Neural cell (in vitro differentiated cells): ENCODE measurements at regions not wholly inside any gene's neighbourhood (a gene's known extent, or its start where the extent isn't known, plus 50 kb on each side); places are given as distances from the start of the nearest gene placed in this dataset.

Experiments
- H2AFZ ChIP-seq: fragments of 200-600, 300-800 bp; sonication (generic), shearing (Covaris generic); 2 replicates; pipeline ENCODE4 v1.6.0; 2014; ENCODE audit warnings: low read depth, mild to moderate bottlenecking, antibody characterized with exemption, low read length, moderate library complexity
- H3F3A ChIP-seq: fragments of 200-600 bp; shearing (Covaris generic); 2 replicates; pipeline ENCODE4 v1.6.1; 2016; ENCODE audit warnings: mild to moderate bottlenecking, moderate library complexity, mixed read lengths, antibody characterized with exemption, low read length; ENCODE audit not compliant: insufficient read depth, poor library complexity, severe bottlenecking
- H3K27ac ChIP-seq: fragments of 200-600, 300-800 bp; sonication (generic), shearing (Covaris generic); 2 replicates; pipeline ENCODE4 v1.5.1; 2014; ENCODE audit warnings: mild to moderate bottlenecking, low read length, moderate library complexity
- H3K27me3 ChIP-seq: fragments of 300-800, 200-600 bp; sonication (generic), shearing (Covaris generic); 2 replicates; pipeline ENCODE4 v1.6.0; 2014; ENCODE audit warnings: mild to moderate bottlenecking, low read depth, low read length, moderate library complexity; ENCODE audit not compliant: insufficient read depth
- H3K36me3 ChIP-seq: fragments of 300-800, 200-600 bp; sonication (generic), shearing (Covaris generic); 2 replicates; pipeline ENCODE4 v1.5.1; 2014; ENCODE audit warnings: mild to moderate bottlenecking, antibody characterized with exemption, low read length, moderate library complexity; ENCODE audit not compliant: insufficient read depth
- H3K4me2 ChIP-seq: fragments of 300-800, 200-600 bp; sonication (generic), shearing (Covaris generic); 2 replicates; pipeline ENCODE4 v1.6.0; 2014; ENCODE audit warnings: mild to moderate bottlenecking, low read length
- H3K4me3 ChIP-seq: fragments of 300-800, 200-600 bp; sonication (generic), shearing (Covaris generic); 2 replicates; pipeline ENCODE4 v1.5.1; 2014; ENCODE audit warnings: mild to moderate bottlenecking, low read length, moderate library complexity
- H3K79me2 ChIP-seq: fragments of 200-600 bp; shearing (Covaris generic); replicated peaks from 2 replicates; pipeline ENCODE4 v1.6.0; 2014; ENCODE audit warnings: mild to moderate bottlenecking, low read length, moderate library complexity; ENCODE audit not compliant: insufficient read depth
- H3K9ac ChIP-seq: fragments of 300-800, 200-600 bp; sonication (generic), shearing (Covaris generic); 2 replicates; pipeline ENCODE4 v1.6.1; 2016; ENCODE audit warnings: mild to moderate bottlenecking, low read length, mixed read lengths
- H3K9me2 ChIP-seq: fragments of 200-600 bp; shearing (Covaris generic); 2 replicates; pipeline ENCODE4 v1.6.1; 2016; ENCODE audit warnings: mild to moderate bottlenecking, low read length, mixed read lengths; ENCODE audit not compliant: insufficient read depth
- H3K9me3 ChIP-seq: fragments of 200-600, 300-800 bp; sonication (generic), shearing (Covaris generic); 2 replicates; pipeline ENCODE4 v1.6.1; 2016; ENCODE audit warnings: mild to moderate bottlenecking, mixed run types, low read length, moderate library complexity, mixed read lengths
- H4K20me1 ChIP-seq: fragments of 200-600 bp; shearing (Covaris generic); 2 replicates; pipeline ENCODE4 v1.6.1; 2016; ENCODE audit warnings: mild to moderate bottlenecking, mixed run types; ENCODE audit not compliant: insufficient read depth
- CTCF ChIP-seq: fragments of 450-650 bp; IDR thresholded peaks from 2 replicates; pipeline ENCODE4 v1.5.1; 2014; ENCODE audit warnings: antibody characterized with exemption, mild to moderate bottlenecking, moderate library complexity; ENCODE audit not compliant: poor library complexity, severe bottlenecking
- EP300 ChIP-seq: fragments of 450-650 bp; conservative IDR thresholded peaks from 2 replicates; pipeline ENCODE4 v1.6.1; 2014; ENCODE audit warnings: antibody characterized with exemption, mild to moderate bottlenecking, moderate library complexity; ENCODE audit not compliant: poor library complexity, severe bottlenecking
- EZH2 ChIP-seq: fragments of 200-600, 300-800 bp; shearing (Covaris generic), sonication (generic); IDR thresholded peaks from 2 replicates; pipeline ENCODE4 v1.6.1; 2014; ENCODE audit warnings: antibody characterized with exemption, low read length, borderline replicate concordance, mild to moderate bottlenecking; ENCODE audit not compliant: insufficient read depth, poor library complexity, severe bottlenecking
- MXI1 ChIP-seq: fragments of 450-650 bp; conservative IDR thresholded peaks from 2 replicates; pipeline ENCODE4 v1.6.1; 2014; ENCODE audit warnings: antibody characterized with exemption, mild to moderate bottlenecking; ENCODE audit not compliant: poor library complexity, severe bottlenecking
- POLR2AphosphoS5 ChIP-seq: IDR thresholded peaks from 2 replicates; pipeline ENCODE4 v1.6.1; 2012
- RAD21 ChIP-seq: fragments of 450-650 bp; conservative IDR thresholded peaks from 2 replicates; pipeline ENCODE4 v1.6.1; 2014; ENCODE audit warnings: antibody characterized with exemption, mild to moderate bottlenecking, moderate library complexity
- SMC3 ChIP-seq: fragments of 450-650 bp; conservative IDR thresholded peaks from 2 replicates; pipeline ENCODE4 v1.6.1; 2014; ENCODE audit warnings: antibody characterized with exemption, mild to moderate bottlenecking, moderate library complexity; ENCODE audit not compliant: poor library complexity
- TAF1 ChIP-seq: IDR thresholded peaks from 2 replicates; pipeline ENCODE4 v1.6.1; 2012; ENCODE audit warnings: low read depth
- TF ChIP-seq, protein P1 (sequence below): IDR thresholded peaks from 2 replicates; pipeline ENCODE4 v1.6.1; 2012; ENCODE audit warnings: borderline replicate concordance

GRCh38 chr15:81520480-81520879, 146.5 kb upstream of the TMC3 start:
- H3K27me3 ChIP-seq: no peaks in the 10 kb centered on the region
- no peaks in the 10 kb centered on the region for H3F3A ChIP-seq
- no peaks in the 10 kb centered on the region for H3K36me3 ChIP-seq
- H3K9me2 ChIP-seq: no peaks in the 10 kb centered on the region
- H3K4me2 ChIP-seq: no peak overlapping the region
- no peaks in the 10 kb centered on the region for H3K9me3 ChIP-seq
- no peak overlapping the region for H2AFZ ChIP-seq
- no peak overlapping the region for H3K4me3 ChIP-seq
- no peak overlapping the region for H3K9ac ChIP-seq
- no peak overlapping the region for H3K27ac ChIP-seq
- no peaks in the 10 kb centered on the region for H3K79me2 ChIP-seq
- no peaks in the 10 kb centered on the region for H4K20me1 ChIP-seq
- TF ChIP-seq POLR2AphosphoS5 (no peak), RAD21 (no peak), SMC3 (no peak), MXI1 (no peak), EZH2 (no peak), CTCF (no peak), TAF1 (no peak), EP300 (no peak)
- TF ChIP-seq, protein P1, sequence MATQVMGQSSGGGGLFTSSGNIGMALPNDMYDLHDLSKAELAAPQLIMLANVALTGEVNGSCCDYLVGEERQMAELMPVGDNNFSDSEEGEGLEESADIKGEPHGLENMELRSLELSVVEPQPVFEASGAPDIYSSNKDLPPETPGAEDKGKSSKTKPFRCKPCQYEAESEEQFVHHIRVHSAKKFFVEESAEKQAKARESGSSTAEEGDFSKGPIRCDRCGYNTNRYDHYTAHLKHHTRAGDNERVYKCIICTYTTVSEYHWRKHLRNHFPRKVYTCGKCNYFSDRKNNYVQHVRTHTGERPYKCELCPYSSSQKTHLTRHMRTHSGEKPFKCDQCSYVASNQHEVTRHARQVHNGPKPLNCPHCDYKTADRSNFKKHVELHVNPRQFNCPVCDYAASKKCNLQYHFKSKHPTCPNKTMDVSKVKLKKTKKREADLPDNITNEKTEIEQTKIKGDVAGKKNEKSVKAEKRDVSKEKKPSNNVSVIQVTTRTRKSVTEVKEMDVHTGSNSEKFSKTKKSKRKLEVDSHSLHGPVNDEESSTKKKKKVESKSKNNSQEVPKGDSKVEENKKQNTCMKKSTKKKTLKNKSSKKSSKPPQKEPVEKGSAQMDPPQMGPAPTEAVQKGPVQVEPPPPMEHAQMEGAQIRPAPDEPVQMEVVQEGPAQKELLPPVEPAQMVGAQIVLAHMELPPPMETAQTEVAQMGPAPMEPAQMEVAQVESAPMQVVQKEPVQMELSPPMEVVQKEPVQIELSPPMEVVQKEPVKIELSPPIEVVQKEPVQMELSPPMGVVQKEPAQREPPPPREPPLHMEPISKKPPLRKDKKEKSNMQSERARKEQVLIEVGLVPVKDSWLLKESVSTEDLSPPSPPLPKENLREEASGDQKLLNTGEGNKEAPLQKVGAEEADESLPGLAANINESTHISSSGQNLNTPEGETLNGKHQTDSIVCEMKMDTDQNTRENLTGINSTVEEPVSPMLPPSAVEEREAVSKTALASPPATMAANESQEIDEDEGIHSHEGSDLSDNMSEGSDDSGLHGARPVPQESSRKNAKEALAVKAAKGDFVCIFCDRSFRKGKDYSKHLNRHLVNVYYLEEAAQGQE: no peak

- Histone ChIP-seq H3K4me3 (no peak overlapping the region), H3K9ac (no peak overlapping the region), H4K20me1 (no peaks in the 10 kb centered on the region), H3K27ac (no peak overlapping the region), H3K9me3 (no peaks in the 10 kb centered on the region), H3K9me2 (no peaks in the 10 kb centered on the region), H3K4me2 (no peak overlapping the region), H3K27me3 (no peaks in the 10 kb centered on the region), H3K36me3 (no peaks in the 10 kb centered on the region), H3K79me2 (no peaks in the 10 kb centered on the region), H2AFZ (no peak overlapping the region), H3F3A (no peaks in the 10 kb centered on the region)
- no peak for TF ChIP-seq RAD21
- no peak for TF ChIP-seq MXI1
- TF ChIP-seq SMC3: no peak
- TF ChIP-seq EP300: no peak
- no peak for TF ChIP-seq CTCF
- TF ChIP-seq TAF1: no peak
- TF ChIP-seq, protein P1: no peak
- TF ChIP-seq POLR2AphosphoS5: no peak
These were observed 142.4 kb upstream of the TMC3 start for GRCh38 chr15:81516461-81516860.
